Right hindlimb (tissue), 1 donor: ENCODE measurements at regions not wholly inside any gene's neighbourhood (a gene's known extent, or its start where the extent isn't known, plus 50 kb on each side); places are given as distances from the start of the nearest gene placed in this dataset.
A peak's percentile ranks its signal among the peaks of the same experiment; 100 is the strongest.
"Not testable (repeated sequence)": the region's sequence is repeated elsewhere in the genome, so short reads cannot be mapped to it uniquely, and the experiment has no call there.

Source experiments
- DNase-seq: peaks from one replicate; pipeline ENCODE4 v3.0.0-alpha.2; 2018

DNA sequence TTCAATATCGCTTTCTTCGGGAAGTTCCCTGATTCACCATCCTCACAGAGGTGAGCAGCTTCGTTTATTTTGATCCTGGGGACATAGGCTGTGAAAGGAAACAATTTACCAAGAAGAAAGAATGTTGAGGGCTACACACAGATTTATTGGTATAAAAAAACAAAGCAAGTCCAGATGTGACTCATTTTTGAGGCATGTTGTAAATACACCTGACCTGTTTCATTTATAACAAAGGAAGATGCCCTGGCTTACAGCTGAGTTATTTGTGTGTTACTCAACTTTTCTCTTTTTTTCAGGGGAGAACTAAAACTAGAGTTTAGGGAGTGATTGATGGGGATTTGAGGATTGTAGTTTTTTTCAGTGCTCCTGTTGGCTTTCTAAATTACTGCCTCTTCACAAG is 489.5 kb downstream of the CBLN4 start:
- DNase-seq: no peak

DNA sequence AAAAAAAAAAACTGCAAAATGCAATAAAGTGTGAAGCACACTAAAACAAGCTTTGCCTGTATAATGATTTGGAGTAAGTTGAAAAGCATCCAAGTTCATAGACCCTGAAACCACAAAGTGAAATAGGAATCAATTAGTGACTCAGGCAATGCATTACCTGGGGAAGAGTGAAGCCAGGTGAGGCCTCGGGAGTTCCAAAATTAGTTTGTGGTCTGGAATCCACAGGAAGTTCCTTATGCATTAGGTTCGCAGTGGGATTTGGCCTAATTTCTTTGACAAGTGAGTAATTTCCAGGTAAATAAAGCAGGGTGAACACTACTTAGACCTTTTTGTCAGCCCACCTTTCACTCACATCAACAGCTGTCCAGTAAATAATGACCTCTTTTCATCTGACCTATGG is 490.8 kb downstream of the CBLN4 start:
- DNase-seq: no peak

DNA sequence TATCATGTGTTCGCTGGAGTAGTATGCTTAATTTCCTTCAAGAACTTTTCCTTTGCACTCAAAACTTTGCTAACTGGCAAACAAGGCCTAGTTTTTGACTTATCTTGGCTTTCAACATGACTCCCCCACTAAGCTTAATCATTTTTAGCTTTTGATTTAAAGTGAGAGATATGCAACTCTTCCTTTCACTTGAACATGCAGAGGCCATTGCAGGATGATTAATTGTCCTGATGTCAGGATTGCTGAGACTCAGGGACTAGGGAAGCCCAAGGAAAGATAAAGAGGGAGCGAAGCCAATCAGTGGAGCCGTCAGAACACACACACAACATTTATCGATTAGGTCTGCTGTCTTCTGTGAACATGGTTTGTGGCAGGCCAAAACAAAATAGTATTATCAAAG is 491.4 kb downstream of the CBLN4 start:
- no peak for DNase-seq

DNA sequence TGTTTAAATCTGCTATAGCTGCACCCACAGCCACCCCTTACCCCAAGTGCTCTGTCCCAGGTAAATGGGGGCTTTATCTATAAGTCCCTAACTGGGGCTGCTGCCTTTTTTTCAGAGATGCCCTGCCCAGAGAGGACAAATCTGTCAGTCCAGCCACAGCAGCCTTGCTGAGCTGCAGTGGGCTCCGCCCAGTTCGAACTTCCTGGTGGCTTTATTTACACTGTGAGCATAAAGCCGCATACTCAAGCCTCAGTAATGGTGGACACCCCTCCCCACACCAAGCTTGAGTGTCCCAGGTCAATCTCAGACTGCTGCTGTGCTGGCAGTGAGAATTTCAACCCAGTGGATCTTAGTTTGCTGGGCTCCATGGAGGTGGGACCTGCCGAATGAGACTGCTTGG is 505.2 kb downstream of the CBLN4 start:
- DNase-seq: no peak

DNA sequence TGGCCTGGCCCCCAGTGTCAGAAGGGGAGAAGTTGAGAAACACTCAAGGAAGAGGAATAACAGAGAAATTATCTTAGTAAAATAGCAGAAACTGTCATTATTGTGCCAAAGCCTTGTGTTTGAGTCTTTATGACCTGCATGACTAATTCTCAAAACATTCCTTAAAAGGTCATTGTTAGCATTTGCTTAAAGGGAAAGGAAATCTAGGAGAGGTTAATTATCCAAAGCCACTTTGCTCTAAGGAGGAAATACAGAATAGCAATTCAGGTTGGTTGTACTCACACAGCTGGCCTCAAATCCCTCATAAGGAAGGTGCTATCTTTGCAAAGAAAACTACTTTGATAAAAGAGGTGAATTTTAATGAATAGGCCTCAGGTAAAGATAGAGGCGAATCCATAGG is 516.7 kb downstream of the CBLN4 start:
- no peak for DNase-seq

DNA sequence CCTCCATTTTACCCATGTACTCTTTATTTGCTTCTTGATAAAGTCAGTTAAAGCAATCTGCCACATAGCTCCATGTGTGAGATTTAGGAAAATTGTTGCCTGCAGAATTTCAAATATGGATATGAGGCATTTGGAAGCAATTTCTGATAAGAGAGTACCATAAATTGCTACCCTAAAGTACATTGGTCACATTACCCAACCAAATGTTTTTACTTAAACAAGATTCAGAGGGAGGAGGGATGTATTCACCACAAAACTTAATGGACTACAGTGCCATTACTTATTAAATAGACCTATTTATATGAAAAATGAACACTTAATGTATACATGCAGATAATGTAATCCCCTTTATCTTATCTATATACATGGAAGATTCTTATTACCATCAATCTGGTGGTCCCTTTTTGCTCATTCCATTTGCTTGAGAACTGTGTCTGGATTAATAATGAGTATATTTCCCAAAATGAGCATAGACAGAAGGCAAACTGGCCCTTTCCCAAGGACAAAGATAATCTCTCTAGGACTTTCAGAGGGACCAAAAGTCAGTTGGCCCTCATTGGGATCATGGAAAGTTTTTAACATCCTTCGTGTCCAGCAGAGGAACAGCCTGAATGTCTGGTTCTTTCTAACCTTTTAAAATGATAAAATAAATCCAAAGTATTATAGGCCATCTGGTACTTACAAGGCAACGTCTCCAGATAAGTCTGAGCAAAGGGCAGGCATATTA is 526.4 kb downstream of the CBLN4 start:
- DNase-seq: no peak

DNA sequence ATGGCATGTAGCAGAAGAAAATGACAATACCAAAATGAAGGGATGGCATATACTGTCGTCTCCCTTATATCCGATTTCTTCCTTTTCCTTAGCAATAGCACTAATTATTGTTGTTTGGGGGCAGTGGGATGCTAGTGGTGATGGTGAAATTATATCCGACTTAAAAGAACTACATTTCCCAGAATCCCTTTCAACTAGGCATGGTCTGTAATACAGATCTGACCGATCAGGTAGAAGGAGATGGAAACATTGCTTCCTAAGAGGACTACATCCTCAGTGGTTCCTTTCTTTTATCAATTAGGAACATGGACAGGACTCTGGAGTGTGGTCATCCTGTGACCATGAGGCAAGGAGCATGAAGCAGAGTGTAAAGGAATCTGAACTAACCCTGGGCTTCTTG is 532.6 kb downstream of the CBLN4 start:
- no peak for DNase-seq

DNA sequence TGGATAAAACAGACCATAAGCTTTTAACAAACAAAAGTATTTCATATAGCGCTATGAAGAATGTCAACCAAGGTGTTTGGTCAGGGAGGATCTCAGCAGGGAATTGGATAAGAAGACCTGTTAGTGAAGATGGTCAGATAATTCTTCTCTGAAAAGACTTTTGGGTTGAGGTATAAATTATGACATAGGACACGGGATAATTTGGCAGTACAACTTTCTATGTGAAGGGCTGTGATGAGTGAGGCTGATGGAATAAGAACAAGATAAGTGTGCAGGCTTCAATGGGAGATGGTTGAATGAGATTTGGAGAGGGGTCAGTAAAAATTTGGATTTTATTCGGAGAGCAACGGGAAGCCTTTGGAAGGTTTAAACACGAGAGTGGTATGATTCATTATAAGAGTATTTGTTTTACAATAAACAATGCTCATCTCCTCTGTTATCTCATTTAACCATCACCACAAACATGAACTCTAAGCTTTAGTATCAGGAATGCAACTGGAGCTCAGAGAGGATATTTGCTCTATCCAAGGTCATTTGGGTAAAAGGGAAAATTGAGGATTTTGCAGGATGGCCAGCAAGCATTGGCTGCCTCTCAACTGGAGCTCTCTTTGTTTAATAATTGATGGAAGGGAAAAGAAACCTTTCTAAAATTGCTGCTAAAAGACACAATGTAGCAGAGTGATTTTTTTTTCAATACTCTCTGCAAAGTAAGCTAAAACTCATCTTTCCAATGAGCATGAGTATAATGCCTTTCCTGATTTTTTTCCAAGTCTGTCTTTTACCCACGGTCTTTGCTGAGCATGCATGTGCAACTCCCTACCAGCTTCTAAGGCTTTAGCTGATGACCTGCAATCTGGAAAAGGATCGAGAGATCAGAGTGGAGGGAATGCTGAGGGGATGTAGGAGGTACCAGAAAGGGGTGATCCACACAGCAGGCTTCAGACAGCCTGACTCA is 534.0 kb downstream of the CBLN4 start:
- DNase-seq: peak; percentile 17

DNA sequence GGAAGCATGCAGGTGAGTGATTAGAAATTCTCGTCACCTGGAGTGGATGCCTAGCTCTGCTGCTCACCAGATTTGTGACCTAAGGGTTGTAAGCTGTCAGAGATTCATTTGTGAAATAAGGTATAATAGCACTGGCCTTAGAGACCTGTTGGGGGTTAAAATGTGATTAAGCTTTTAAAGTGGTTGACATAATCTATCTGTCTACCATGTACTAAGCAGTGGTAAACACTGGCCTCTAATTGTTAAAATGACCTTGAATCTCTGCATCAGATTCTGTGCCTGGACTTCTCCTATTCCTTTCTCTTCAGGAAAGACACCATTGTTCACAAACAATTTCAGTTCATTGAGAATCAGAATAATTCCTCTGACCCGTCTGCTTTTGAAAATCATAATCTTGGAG is 536.2 kb downstream of the CBLN4 start:
- DNase-seq: no peak

DNA sequence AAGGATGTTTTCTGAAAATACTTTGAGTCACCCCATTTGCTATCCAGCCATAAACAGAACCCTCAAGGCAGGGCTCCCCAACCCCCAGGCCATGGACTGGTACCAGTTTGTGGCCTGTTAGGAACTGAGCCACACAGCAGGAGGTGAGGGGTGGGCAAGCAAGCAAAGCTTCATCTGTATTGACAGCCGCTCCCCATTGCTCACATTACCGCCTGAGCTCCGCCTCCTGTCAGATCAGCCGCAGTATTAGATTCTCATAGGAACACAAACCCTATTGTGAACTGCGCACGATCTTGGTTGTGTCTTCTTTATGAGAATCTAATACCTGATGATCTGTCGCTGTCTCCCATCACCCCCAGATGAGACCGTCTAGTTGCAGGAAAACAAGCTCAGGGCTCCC is 543.8 kb downstream of the CBLN4 start:
- DNase-seq: no peak

DNA sequence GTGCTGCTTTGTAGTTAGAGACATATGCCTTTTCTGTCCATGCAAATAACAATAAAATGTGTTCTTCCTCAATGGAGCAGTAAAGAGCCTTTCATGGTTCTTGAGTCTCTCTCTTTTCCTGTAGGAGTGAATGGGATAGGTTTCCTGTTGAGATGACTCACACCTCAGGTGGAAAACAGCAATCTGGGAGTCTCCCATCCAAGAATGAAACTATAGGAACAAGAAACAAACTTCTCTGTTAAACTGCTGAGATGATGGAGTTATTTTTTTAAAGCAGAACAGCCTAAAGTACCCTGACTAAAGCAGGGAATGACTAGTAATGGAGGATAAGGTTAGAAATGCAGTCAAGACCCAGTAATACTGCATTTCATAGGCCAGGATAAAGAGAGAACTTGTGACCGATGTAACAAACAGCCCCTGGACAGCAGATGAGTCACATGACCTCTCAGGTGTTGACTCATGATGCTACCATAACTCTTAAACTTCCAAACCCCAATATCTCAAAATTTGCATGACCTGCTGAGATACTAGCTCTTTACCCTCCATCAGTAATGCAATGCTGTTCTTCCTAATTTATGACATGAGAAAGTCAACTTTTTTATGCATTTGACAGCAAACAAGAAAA is 548.9 kb downstream of the CBLN4 start:
- DNase-seq: no peak

DNA sequence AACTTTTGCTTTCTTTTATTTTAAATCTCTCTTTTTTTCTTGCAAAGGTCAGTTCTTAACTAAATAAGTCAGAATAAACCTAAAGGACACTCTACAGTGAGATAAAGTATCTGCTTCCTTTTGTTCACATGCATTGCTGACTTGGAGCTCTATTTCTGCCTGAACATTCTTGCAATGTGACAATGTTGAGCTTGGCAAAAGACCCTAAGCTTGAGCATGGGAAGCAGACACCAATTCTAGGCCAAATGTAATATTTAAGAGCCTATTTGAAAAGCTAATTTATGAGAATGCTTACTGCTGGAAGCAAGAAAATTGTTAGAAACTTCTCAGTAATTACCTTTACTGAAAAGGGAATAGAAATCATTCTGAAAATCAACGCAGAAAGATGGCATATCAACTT is 556.2 kb downstream of the CBLN4 start:
- no peak for DNase-seq

DNA sequence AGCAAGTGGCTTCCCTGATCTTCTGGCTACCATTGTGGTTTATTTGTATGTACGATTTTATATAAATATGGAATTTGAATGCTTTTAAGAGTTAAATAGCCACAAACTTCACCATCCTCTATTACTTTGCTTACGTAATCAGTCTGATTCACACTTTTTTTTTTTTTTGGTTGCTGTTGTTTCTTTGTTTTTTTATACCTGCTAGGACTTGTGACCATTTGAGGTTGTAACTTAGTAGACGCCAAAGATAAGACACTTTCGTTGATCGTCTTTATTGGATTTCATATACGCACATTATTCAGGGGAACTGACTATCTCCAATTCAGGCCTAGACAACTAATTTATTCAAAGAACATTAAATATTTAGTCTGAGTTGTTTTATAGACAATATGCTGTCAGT is 559.0 kb downstream of the CBLN4 start:
- no peak for DNase-seq

DNA sequence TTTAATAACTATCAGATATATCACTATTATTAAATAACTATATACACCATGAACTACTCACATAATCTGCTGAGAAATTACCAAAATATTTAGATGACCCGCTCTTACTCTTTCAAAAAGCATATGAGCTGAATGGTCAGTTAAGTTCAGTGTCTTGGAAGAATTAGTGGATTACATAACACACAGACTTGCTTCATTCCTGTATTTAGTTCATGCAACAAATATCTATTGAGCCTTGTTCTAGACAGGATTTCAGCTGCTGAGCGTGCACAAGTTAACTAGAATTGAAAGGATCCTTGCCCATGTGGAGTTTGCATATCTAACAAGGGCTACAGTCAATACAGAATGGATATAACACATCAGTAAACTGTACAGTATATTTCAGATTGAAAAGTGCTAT is 566.2 kb downstream of the CBLN4 start:
- DNase-seq: no peak

DNA sequence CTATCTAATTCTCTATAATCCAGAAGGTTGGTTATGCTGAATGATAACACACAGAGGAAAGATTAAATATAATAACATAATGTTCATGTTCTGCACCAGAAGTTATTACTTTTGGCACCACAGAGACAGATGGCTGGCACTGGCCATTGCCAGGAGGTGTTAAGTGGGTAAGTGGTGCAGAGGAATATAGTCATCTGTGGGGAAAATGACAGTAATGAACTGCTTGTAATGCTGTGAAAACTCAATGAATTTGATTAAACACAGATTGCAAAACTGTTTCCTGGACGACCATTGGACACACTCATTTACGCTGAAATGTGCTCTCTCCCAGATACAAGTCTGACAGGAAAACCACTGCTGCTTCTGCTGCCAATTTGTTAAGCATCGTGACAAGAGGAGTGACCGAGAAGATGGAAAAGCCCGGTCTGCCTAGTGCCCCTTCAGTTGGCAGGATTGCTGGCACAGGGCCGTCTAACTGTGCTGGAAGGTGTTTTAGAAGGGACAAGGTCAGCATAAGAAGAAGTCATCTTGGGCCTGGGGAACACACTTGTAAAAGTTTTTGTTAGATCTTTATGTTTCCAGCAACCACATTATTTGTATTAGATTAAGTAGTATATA is 567.4 kb downstream of the CBLN4 start:
- peak; percentile 21 for DNase-seq

DNA sequence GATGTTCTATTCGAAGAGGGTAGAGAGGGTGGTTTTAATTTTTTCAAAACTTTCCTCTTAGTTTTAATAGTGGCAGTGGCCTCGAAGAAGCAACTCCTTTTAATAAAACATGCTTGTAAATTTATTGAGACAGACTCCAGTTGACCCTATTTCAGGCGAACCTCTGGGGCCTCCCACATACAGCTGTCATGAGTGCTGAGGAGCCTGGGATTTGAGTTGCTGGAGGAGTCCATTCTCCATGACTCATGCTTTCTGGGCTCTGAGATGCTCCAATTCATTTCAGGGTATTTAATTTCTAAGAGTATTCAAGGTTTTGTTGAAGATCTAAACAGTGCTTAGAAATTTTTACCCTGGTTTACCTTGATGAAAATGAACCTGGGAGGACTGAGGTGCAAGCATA is 580.4 kb downstream of the CBLN4 start:
- peak; percentile 26 for DNase-seq

DNA sequence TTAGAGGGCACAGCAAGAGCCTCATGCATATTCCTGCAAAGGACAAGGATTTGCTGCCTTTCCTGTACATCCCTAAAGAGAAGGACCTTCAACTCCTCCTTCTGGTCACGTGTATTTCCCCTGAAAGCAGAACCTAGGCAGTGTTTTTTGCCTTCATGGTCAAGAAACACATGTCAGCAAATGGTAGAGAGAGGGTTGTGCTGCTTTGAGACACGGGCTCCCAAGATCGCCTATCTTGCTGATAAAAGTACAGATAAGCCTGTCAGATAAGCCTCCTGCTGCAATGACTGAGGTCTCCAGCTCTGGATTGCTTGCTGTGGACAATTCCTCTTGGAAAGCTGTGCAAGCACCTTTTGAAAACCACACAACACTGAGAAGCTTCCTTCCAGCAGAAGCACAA is 580.8 kb downstream of the CBLN4 start:
- DNase-seq: no peak

DNA sequence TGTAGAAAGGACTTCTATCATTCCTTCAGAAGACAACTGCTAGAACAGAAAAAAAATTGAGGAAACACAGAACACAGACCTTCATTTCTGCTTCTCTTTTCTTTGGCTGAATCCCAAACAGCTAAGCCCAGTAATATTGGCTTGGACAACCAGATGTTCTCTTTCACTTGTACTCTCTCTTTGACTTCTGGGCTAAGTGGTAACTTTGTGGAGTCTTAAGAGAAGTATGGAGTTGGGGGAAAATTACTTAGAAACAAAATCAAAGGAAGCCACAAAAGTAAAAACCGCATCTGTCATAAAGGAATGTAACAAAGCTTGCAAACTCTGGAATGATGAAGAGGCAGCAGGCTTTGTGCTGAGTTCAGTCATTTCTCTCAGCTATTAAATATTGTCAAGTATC is 587.5 kb downstream of the CBLN4 start:
- no peak for DNase-seq

DNA sequence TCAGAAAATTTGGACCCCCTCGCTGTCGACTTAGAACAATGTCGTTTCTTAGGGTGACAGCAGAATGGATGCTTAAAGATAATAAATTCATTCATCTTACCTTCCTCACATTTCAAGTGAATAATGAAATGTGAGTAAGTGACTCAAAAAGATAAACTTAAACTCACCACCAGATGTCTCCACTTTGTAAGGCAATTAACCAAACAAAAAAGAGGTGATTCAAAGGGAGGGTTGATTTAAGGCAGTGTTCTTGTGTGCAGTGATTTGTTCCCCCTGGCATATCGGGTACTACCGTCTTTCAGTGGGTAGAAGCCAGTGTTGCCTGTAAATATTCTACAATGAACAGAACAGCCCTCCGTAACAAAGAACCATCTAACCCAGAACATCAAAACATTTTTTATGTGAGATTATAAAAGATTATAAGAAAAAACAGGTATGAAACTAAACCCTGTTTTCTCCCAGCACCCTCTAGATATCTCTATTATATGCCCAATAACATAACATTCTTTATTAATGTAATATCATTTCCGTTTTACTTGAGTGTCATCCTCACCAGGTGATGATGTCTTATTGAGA is 589.7 kb downstream of the CBLN4 start:
- no peak for DNase-seq

DNA sequence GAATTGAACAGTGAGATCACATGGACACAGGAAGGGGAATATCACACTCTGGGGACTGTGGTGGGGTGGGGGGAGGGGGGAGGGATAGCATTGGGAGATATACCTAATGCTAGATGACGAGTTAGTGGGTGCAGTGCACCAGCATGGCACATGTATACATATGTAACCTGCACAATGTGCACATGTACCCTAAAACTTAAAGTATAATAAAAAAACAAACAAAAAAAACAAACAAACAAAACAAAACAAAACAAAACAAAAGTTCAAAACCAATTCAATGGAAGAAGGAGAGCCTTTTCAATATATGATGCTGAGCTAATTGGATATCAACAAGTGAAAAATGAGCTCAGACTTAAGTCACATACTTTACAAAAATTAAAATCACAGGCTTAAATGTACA is 592.8 kb downstream of the CBLN4 start:
- not testable (repeated sequence) for DNase-seq

DNA sequence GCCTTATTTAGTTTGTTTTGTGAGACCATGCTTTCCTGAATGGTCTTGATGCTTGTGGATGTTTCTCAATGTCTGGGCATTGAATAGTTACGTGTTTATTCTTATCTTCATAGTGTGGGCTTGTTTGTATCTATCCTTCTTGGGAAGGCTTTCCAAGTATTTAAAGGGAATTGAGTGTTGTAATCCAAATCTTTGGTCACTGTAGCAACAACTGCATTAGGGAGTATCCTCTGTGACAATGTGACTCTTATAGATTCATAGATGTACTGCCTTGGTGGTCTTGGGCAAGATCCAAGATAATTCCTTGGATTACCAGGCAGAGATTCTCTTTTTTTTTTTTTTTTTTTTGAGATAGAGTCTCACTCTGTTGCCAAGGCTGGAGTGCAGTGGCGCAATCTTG is 598.4 kb downstream of the CBLN4 start:
- DNase-seq: no peak

DNA sequence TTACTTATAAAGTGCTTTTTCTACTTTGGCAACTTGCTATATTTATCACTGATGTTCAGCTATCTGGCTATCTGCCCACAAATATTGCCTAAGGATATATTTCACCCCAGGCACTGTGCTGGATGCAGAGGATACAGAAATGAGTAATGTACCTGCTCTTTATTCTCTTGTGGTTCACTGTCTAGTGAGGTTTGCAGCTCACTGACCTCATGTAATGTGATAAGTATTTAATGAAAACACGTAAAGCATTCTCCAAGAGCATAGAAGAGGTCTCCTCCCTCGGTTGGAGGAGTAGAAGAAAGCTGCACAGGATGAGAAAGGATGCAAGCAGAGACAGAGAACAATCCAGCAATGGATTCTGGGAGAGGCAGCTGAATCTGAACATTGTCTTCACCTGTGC is 610.7 kb downstream of the CBLN4 start:
- no peak for DNase-seq

DNA sequence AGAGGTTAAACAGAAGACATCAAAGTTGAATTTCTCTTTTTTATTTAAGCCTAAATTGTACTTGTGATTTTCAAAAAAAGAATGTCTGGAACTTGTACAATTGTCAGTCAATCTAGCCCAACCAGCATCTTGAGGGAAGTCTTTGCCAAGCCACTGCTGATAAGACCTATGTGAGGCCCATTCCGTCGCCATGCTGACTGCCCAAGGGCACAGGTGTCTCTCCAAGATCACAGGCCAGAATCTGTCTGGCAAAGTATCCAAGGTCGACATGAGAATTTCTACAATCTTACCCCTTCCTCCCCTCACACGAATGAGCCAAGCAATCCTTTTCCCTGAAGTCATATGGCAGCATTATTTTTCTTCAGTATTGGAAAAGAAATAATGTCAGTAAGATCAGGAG is 614.5 kb downstream of the CBLN4 start:
- no peak for DNase-seq
